ENCODE measurements at regions not wholly inside any gene's neighbourhood (a gene's known extent, or its start where the extent isn't known, plus 50 kb on each side); places are given as distances from the start of the nearest gene placed in this dataset.
"Not testable (repeated sequence)": the region's sequence is repeated elsewhere in the genome, so short reads cannot be mapped to it uniquely, and the experiment has no call there.

DNA sequence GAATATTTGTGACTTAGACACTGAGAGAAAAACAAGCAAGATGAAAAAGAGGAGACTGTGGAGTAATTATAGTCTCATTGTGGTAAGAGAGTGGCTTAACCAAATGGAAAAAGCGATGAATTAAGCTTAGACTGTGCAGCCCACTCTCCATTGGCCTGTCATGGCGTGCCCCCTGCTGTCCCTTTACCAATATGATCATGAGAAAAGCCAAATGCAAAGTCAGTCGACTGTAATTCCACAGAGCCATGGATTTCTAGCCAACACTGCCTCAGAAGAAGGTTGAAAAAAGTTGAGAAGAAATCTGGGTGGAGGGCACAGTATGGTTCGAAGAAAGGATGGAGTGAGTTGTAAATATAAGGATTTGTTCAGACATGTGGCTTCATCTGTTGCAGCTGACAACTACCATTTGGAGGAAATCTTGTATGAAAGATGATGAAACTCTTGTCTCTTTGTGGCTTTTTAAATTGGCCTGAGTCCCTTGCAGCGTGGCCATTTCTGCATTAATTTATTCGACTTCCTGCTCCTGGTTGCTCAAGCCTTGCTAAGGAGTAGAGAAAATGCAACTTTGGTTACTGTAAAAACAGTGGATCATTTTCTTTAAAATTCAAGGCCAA, 251.4 kb downstream of the DOK5 start:
- no peak for DNase-seq (ENCODE audit: low spot score)
- Mint-ChIP-seq H3K36me3 (ENCODE audit: low read depth, unreplicated experiment) (no peaks in the 10 kb centered on the region), H3K9me3 (ENCODE audit: unreplicated experiment) (peaks cover 31% of the 10 kb centered on the region), H3K27me3 (ENCODE audit: unreplicated experiment) (no peaks in the 10 kb centered on the region), H3K4me1 (ENCODE audit: unreplicated experiment) (no peaks in the 10 kb centered on the region), H3K27ac (ENCODE audit: unreplicated experiment) (no peak overlapping the region), H3K4me3 (ENCODE audit: unreplicated experiment) (no peak overlapping the region)
- TF ChIP-seq, protein P1, sequence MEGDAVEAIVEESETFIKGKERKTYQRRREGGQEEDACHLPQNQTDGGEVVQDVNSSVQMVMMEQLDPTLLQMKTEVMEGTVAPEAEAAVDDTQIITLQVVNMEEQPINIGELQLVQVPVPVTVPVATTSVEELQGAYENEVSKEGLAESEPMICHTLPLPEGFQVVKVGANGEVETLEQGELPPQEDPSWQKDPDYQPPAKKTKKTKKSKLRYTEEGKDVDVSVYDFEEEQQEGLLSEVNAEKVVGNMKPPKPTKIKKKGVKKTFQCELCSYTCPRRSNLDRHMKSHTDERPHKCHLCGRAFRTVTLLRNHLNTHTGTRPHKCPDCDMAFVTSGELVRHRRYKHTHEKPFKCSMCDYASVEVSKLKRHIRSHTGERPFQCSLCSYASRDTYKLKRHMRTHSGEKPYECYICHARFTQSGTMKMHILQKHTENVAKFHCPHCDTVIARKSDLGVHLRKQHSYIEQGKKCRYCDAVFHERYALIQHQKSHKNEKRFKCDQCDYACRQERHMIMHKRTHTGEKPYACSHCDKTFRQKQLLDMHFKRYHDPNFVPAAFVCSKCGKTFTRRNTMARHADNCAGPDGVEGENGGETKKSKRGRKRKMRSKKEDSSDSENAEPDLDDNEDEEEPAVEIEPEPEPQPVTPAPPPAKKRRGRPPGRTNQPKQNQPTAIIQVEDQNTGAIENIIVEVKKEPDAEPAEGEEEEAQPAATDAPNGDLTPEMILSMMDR (IDR thresholded peaks at IDR 0.05; ENCODE audit: unreplicated experiment) = no peak

DNA sequence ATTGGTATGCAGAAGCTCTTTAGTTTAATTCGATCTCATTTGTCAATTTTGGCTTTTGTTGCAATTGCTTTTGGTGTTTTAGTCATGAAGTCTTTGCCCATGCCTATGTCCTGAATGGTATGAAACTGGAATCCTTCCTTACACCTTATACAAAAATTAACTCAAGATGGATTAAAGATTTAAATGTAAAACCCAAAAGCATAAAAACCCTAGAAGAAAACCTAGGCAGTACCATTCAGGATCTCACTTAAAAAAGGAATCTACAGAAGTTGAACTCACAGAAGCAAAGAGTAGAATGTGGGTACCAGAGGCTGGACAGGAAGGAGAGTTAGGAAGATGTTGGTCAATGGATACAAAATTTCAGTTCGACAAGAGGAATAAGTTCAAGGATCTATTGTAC, 249.9 kb downstream of the DOK5 start:
- peaks cover 34% of the 10 kb centered on the region for H3K9me3 Mint-ChIP-seq (ENCODE audit: unreplicated experiment)
- H3K4me3 Mint-ChIP-seq (ENCODE audit: unreplicated experiment); H3K4me1 Mint-ChIP-seq (ENCODE audit: unreplicated experiment); DNase-seq (ENCODE audit: low spot score); H3K27ac Mint-ChIP-seq (ENCODE audit: unreplicated experiment); H3K36me3 Mint-ChIP-seq (ENCODE audit: low read depth, unreplicated experiment); H3K27me3 Mint-ChIP-seq (ENCODE audit: unreplicated experiment): not testable (repeated sequence)

DNA sequence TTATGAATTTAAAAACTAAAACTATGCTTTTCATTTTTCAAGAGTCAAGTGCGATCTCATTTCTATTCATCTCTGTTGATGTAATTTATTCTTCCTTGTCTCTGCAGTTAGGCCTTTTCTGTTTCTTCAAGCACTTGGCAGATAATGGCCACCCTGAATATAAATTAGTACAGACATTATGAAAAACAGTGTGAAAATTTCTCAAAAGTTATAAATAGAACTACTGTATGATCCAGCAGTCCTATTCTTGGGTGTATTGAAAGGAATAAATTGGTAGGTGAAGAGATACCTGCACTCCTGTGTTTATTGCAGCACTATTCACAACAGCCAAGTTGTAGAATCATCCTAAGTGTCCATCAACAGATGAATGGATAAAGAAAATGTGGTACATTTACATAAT, 248.3 kb downstream of the DOK5 start:
- Mint-ChIP-seq H3K27me3 (ENCODE audit: unreplicated experiment) (no peaks in the 10 kb centered on the region), H3K9me3 (ENCODE audit: unreplicated experiment) (peaks cover 26% of the 10 kb centered on the region), H3K4me3 (ENCODE audit: unreplicated experiment) (no peak overlapping the region), H3K4me1 (ENCODE audit: unreplicated experiment) (no peaks in the 10 kb centered on the region), H3K36me3 (ENCODE audit: low read depth, unreplicated experiment) (no peaks in the 10 kb centered on the region), H3K27ac (ENCODE audit: unreplicated experiment) (no peak overlapping the region)
- TF ChIP-seq, protein P1 (IDR thresholded peaks at IDR 0.05; ENCODE audit: unreplicated experiment) = no peak
- no peak for DNase-seq (ENCODE audit: low spot score)

DNA sequence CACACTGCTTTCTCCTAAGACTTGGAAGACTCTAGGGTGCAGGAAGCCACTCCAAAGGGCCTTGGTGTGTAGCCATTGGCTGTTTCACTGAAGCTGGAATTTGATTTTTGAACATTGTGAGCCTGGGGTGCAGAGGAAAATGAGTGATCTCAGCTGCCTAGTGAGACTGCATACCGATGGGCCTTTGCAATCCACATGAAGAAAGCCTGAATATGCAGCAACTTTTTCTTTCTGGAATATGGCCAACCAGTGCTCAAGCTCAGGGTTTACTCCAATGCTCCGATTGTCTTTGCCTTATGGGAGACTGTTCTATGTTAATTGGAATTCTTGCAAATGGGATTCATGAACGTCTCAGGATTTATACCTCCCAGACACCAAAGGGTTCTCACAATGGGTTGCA, 242.6 kb downstream of the DOK5 start:
- H3K9me3 Mint-ChIP-seq (ENCODE audit: unreplicated experiment) = peaks cover 20% of the 10 kb centered on the region
- H3K4me1 Mint-ChIP-seq (ENCODE audit: unreplicated experiment) = no peaks in the 10 kb centered on the region
- no peaks in the 10 kb centered on the region for H3K36me3 Mint-ChIP-seq (ENCODE audit: low read depth, unreplicated experiment)
- no peak for DNase-seq (ENCODE audit: low spot score)
- H3K4me3 Mint-ChIP-seq (ENCODE audit: unreplicated experiment) = no peak overlapping the region
- H3K27ac Mint-ChIP-seq (ENCODE audit: unreplicated experiment) = no peak overlapping the region
- no peaks in the 10 kb centered on the region for H3K27me3 Mint-ChIP-seq (ENCODE audit: unreplicated experiment)
- TF ChIP-seq, protein P1 (IDR thresholded peaks at IDR 0.05; ENCODE audit: unreplicated experiment) = no peak

DNA sequence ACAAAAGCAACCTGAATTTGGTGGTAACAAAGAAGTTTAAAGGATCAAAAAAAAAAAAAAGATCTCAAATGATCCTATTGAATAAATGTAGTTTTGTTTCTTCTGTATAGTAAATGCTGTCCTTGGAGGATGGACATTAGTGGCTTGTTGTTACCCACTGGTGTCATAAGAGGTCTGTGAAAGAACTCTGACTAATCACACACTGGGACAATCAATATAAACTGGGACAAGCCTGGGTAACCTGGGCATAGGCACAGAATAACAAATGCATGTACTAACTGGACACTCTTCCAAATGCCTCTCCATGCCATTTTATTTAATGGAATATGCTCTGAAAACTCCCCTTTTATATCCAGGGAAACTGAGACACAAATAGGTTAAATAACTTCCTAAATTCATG, 241.4 kb downstream of the DOK5 start:
- Mint-ChIP-seq H3K9me3 (ENCODE audit: unreplicated experiment) (peaks cover 16% of the 10 kb centered on the region), H3K27me3 (ENCODE audit: unreplicated experiment) (no peaks in the 10 kb centered on the region)

More for the DNA sequence above, 241.4 kb downstream of the DOK5 start:
- Mint-ChIP-seq H3K4me1 (ENCODE audit: unreplicated experiment) (no peaks in the 10 kb centered on the region), H3K36me3 (ENCODE audit: low read depth, unreplicated experiment) (no peaks in the 10 kb centered on the region), H3K27ac (ENCODE audit: unreplicated experiment) (no peak overlapping the region), H3K4me3 (ENCODE audit: unreplicated experiment) (no peak overlapping the region)
- no peak for DNase-seq (ENCODE audit: low spot score)
- TF ChIP-seq, protein P1 (IDR thresholded peaks at IDR 0.05; ENCODE audit: unreplicated experiment) = no peak

All from endothelial cell (in vitro differentiated cells).